Thymus (tissue), 11 donors: ENCODE measurements at regions not wholly inside any gene's neighbourhood (a gene's known extent, or its start where the extent isn't known, plus 50 kb on each side); places are given as distances from the start of the nearest gene placed in this dataset.
"Not testable (repeated sequence)": the region's sequence is repeated elsewhere in the genome, so short reads cannot be mapped to it uniquely, and the experiment has no call there.

ENCODE experiments used
- DNase-seq, 9 donors: peaks; one replicate each; pipeline ENCODE4 v3.0.0-alpha.2; 2013; ENCODE audit warnings: low spot score in 9 of 9, low read depth in 6 of 9, missing footprints in 1 of 9
- H3K27ac ChIP-seq, 2 donors: one replicate each; pipeline ENCODE4 v1.5.1; 2013; ENCODE audit warnings: control low read depth in 1 of 2, low read depth in 1 of 2, low read length in 1 of 2, mild to moderate bottlenecking in 1 of 2, moderate library complexity in 1 of 2
- H3K27me3 ChIP-seq, 2 donors: one replicate each; pipeline ENCODE4 v1.5.1; 2013; ENCODE audit warnings: low read length in 1 of 2; ENCODE audit not compliant: control insufficient read depth in 2 of 2, insufficient read depth in 1 of 2
- H3K36me3 ChIP-seq, 2 donors: one replicate each; pipeline ENCODE4 v1.5.1; 2013; ENCODE audit warnings: low read length in 1 of 2, mild to moderate bottlenecking in 1 of 2, moderate library complexity in 1 of 2; ENCODE audit not compliant: control insufficient read depth in 2 of 2, insufficient read depth in 2 of 2
- H3K4me1 ChIP-seq, 2 donors: one replicate each; pipeline ENCODE4 v1.5.1; 2013; ENCODE audit warnings: low read length in 2 of 2; ENCODE audit not compliant: control insufficient read depth in 2 of 2, insufficient read depth in 2 of 2
- H3K4me3 ChIP-seq, 2 donors: one replicate each; pipeline ENCODE4 v1.5.1; 2013; ENCODE audit warnings: low read length in 2 of 2, control low read depth in 1 of 2, mild to moderate bottlenecking in 1 of 2
- H3K9me3 ChIP-seq, 2 donors: one replicate each; pipeline ENCODE4 v1.5.1; 2013; ENCODE audit warnings: low read length in 1 of 2, mild to moderate bottlenecking in 1 of 2; ENCODE audit not compliant: control insufficient read depth in 2 of 2, insufficient read depth in 1 of 2
- WGBS: extraction: QIAGEN DNeasy Blood & Tissue Kit; methylation state at CpG from one replicate; pipeline ENCODE4 v1.1.7; 2013; 5-methylcytosine and 5-hydroxymethylcytosine counted together
- donor health status: healthy.

- no peak for DNase-seq
- H3K27me3 ChIP-seq = no peaks in the 10 kb centered on the region
- no peaks in the 10 kb centered on the region for H3K4me1 ChIP-seq
- peaks cover 1 to 8% of the 10 kb centered on the region in 2 donors for H3K9me3 ChIP-seq
- H3K27ac ChIP-seq = no peak overlapping the region
- no peak overlapping the region for H3K4me3 ChIP-seq
- H3K36me3 ChIP-seq = no peaks in the 10 kb centered on the region
- 98% methylated on average over 1 of the region's 1 CpG for WGBS
These were observed 126.8 kb upstream of the NECTIN3 start for GRCh38 chr3:110944782-110945181.

GRCh38 chr3:110946810-110947209 is 124.8 kb upstream of the NECTIN3 start:
- DNase-seq = no peak
- Histone ChIP-seq H3K4me3 (no peak overlapping the region), H3K36me3 (no peaks in the 10 kb centered on the region), H3K9me3 (peaks cover 1 to 15% of the 10 kb centered on the region in 2 donors), H3K27me3 (no peaks in the 10 kb centered on the region), H3K27ac (no peak overlapping the region), H3K4me1 (no peaks in the 10 kb centered on the region)

DNA sequence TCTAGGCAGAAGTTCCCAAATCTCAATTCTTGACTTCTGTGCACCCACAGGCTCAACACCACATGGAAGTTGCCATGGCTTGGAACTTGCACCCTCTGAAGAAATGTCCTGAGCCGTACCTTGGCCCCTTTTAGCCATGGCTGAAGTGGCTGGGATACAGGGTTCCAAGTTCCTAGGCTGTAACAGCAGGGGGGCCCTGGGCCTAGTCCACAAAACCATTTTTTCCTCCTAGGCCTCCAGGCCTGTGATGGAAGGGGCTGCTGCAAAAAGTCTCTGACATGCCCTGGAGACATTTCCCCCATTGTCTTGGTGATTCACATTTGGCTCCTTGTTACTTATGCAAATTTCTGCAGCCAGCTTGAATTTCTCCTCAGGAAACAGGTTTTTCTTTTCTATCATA is 122.4 kb upstream of the NECTIN3 start:
- peaks cover 1 to 15% of the 10 kb centered on the region in 2 donors for H3K9me3 ChIP-seq
- not testable (repeated sequence) for H3K4me1 ChIP-seq, DNase-seq, H3K27me3 ChIP-seq, H3K36me3 ChIP-seq, H3K27ac ChIP-seq, H3K4me3 ChIP-seq
- WGBS = 75% methylated on average over 1 of the region's 1 CpG

DNA sequence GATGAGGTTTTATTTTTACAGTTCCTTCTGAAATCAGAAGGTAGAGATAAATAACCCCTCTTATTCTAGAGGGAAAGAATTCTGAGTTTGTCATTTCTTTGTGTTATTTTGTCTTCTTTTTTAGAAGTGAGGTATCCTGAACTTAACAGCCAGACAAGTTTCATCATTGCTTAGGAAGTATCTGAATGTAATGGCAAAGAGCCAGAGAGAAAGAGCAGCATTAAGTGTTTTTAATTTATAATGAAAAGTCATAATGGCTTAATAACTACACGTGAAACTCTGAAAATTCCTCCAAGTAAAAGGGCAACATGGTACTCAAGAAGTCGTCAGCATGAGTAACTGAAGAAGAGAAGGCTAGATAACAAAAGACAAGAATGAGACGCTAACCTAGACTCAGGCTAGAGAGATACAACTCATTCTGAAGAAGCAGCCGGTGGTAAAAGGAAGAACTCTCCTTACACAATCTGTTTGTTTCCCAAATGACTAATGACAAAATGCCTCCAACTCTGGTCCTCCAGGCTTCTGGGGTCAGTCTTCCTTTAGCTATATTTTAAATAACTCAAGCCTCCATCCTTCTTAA is 116.2 kb upstream of the NECTIN3 start:
- Histone ChIP-seq H3K4me1 (no peaks in the 10 kb centered on the region), H3K36me3 (no peaks in the 10 kb centered on the region), H3K27me3 (no peaks in the 10 kb centered on the region), H3K9me3 (peaks cover 0 to 8% of the 10 kb centered on the region in 2 donors), H3K4me3 (no peak overlapping the region), H3K27ac (no peak overlapping the region)
- no peak for DNase-seq
- WGBS = 85% methylated on average over 4 of the region's 4 CpGs

GRCh38 chr3:110956081-110956480 is 115.5 kb upstream of the NECTIN3 start:
- H3K27ac ChIP-seq = no peak overlapping the region
- no peak overlapping the region for H3K4me3 ChIP-seq
- no peak for DNase-seq
- 94% methylated on average over 3 of the region's 3 CpGs for WGBS
- H3K27me3 ChIP-seq = no peaks in the 10 kb centered on the region
- peaks cover 0 to 4% of the 10 kb centered on the region in 2 donors for H3K9me3 ChIP-seq
- H3K36me3 ChIP-seq = no peaks in the 10 kb centered on the region
- H3K4me1 ChIP-seq = no peaks in the 10 kb centered on the region

GRCh38 chr3:110957247-110958025 is 114.2 kb upstream of the NECTIN3 start:
- Histone ChIP-seq H3K4me1 (no peaks in the 10 kb centered on the region), H3K9me3 (no peaks in the 10 kb centered on the region), H3K27ac (no peak overlapping the region), H3K36me3 (no peaks in the 10 kb centered on the region), H3K27me3 (no peaks in the 10 kb centered on the region), H3K4me3 (no peak overlapping the region)
- no peak for DNase-seq
- 95% methylated on average over 1 of the region's 1 CpG for WGBS

DNA sequence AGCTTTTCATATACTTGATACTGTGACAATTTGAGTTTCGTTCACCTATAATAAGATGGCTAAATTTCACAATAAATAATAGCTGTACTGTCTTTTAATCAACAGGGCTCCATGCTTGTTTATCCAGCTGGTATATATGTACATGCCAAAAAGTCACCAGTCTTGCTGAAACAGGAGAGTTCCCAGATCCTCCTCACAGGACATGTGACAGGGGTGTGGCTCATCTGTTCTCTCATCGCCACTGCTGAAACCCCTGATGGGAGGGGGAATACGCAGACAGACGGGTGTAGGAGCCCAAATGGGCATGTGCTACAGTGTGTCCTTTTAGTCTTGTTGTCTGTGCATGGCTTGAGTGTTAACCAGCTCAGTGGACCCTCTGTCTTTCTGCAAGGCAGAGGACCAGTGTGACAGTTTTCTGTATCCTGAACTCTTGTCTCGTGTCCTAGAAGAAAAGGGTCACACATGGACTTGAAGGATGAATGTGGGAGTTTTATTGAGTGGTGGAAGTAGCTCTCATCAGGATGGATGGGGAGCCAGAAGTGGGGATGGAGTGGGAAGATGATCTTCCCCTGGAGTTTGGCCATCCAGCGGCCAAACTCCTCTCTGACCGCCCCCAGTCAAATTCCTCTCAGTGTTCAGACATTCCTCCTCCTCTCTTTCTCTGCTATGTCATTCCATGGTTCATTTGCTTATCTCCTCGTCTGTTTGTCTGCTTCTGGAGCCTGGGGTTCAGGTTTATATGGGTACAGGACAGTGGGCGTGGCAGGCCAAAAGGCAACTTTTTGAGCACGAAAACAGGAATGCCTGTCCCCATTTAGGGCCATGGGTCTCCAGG is 113.1 kb upstream of the NECTIN3 start:
- H3K4me1 ChIP-seq = no peaks in the 10 kb centered on the region
- 93% methylated on average over 10 of the region's 10 CpGs for WGBS
- H3K27me3 ChIP-seq = no peaks in the 10 kb centered on the region
- no peak overlapping the region for H3K4me3 ChIP-seq
- H3K27ac ChIP-seq = no peak overlapping the region
- no peaks in the 10 kb centered on the region for H3K36me3 ChIP-seq
- DNase-seq = no peak
- no peaks in the 10 kb centered on the region for H3K9me3 ChIP-seq

DNA sequence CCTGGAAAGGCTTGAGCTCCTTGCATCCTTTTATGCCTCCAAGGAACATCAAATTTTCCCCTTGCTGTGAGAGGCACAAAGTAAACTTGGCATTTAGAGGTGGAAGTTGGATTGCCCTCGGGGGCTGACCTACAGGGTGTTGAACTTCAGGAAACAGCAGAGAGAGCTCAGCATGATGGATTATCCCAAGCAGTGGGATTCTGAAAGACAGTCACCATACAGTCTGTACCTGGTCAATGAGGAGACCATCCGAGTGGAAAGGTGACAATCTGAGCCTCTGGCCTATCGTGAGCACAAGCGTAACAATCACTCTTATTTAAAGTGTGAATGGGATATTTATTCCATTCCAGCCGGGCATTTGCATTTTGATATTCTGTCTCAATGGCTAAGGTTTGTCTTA is 105.6 kb upstream of the NECTIN3 start:
- no peaks in the 10 kb centered on the region for H3K4me1 ChIP-seq
- no peak overlapping the region for H3K27ac ChIP-seq
- WGBS = 97% methylated on average over 5 of the region's 5 CpGs
- no peak overlapping the region for H3K4me3 ChIP-seq
- H3K9me3 ChIP-seq = peaks cover 0 to 4% of the 10 kb centered on the region in 2 donors
- no peaks in the 10 kb centered on the region for H3K36me3 ChIP-seq
- no peak for DNase-seq
- H3K27me3 ChIP-seq = no peaks in the 10 kb centered on the region
